T-cell (primary cell): ENCODE measurements at regions not wholly inside any gene's neighbourhood (a gene's known extent, or its start where the extent isn't known, plus 50 kb on each side); places are given as distances from the start of the nearest gene placed in this dataset.

Experiments
- ATAC-seq, 4 experiments: fragments of 200-7000 bp in 3 of 4; fragments of 150-1000 bp in 1 of 4; cut with Tn5 transposase; replicated peaks in 1 of 4; 1 replicate in 3 of 4; 2 replicates in 1 of 4; pipeline ENCODE4 v1.10.0; 2021; ENCODE audit warnings: moderate library complexity in 3 of 4, mild to moderate bottlenecking in 2 of 4, moderate number of reproducible peaks in 1 of 4
- CTCF ChIA-PET, 2 donors: fragments of 300-600 bp; sonication (Branson Sonifier 250); formaldehyde crosslinking; loops; one replicate each; lab custom pipeline; 2022; ENCODE audit warnings: antibody characterized with exemption in 2 of 2; lab: Charles Lee
- POLR2A ChIA-PET, 2 donors: fragments of 300-600 bp; sonication (Branson Sonifier 250); formaldehyde crosslinking; loops; one replicate each; lab custom pipeline; 2022; ENCODE audit warnings: antibody characterized with exemption in 2 of 2; lab: Charles Lee
- DNase-seq, 35 experiments: peaks; one replicate each; pipeline versions ENCODE4 v3.0.0 to v3.0.0-alpha.2; 2013 to 2023
- H3K27ac ChIP-seq: one replicate; pipeline ENCODE4 v1.5.1; 2013; ENCODE audit warnings: low read length
- H3K27me3 ChIP-seq, 2 experiments: replicated peaks in 1 of 2; 1 replicate in 1 of 2; 2 replicates in 1 of 2; pipeline versions ENCODE4 v1.6.1 to v1.7.0; 2013; ENCODE audit warnings: low read length in 1 of 2, mixed read lengths in 1 of 2; ENCODE audit not compliant: control insufficient read depth in 2 of 2, insufficient read depth in 2 of 2; ENCODE audit errors: extremely low read depth in 1 of 2
- H3K36me3 ChIP-seq, 2 donors: 1 replicate in 1 of 2; 2 replicates in 1 of 2; pipeline versions ENCODE4 v1.6.1 to v1.7.0; 2013; ENCODE audit warnings: low read length in 1 of 2; ENCODE audit not compliant: control insufficient read depth in 2 of 2, insufficient read depth in 1 of 2; ENCODE audit errors: extremely low read depth in 1 of 2
- H3K4me1 ChIP-seq, 2 experiments: 1 replicate in 1 of 2; 2 replicates in 1 of 2; pipeline versions ENCODE4 v1.6.1 to v1.7.0; 2013; ENCODE audit warnings: low read length in 2 of 2, mixed read lengths in 1 of 2; ENCODE audit not compliant: insufficient read depth in 2 of 2, control insufficient read depth in 1 of 2; ENCODE audit errors: extremely low read depth in 1 of 2
- H3K4me3 ChIP-seq, 2 donors: 1 replicate in 1 of 2; 2 replicates in 1 of 2; pipeline versions ENCODE4 v1.5.1 to v1.7.0; 2013; ENCODE audit warnings: mild to moderate bottlenecking in 2 of 2, low read length in 1 of 2, moderate library complexity in 1 of 2; ENCODE audit not compliant: control insufficient read depth in 1 of 2; ENCODE audit errors: extremely low read depth in 1 of 2
- H3K9me3 ChIP-seq: 2 replicates; pipeline ENCODE4 v1.7.0; 2013
- H3K27ac Mint-ChIP-seq, 2 donors: one replicate each; pipeline ENCODE4 v1.8.0; 2020 to 2021; ENCODE audit warnings: mild to moderate bottlenecking in 2 of 2, mixed read lengths in 2 of 2
- H3K27me3 Mint-ChIP-seq, 2 donors: one replicate each; pipeline ENCODE4 v1.8.0; 2021 to 2022; ENCODE audit warnings: mixed read lengths in 2 of 2
- H3K36me3 Mint-ChIP-seq: one replicate; pipeline ENCODE4 v1.8.0; 2021; ENCODE audit warnings: mixed read lengths
- H3K4me1 Mint-ChIP-seq, 3 donors: one replicate each; pipeline ENCODE4 v1.8.0; 2020 to 2022; ENCODE audit warnings: mixed read lengths in 3 of 3, mild to moderate bottlenecking in 1 of 3
- H3K4me3 Mint-ChIP-seq, 3 donors: one replicate each; pipeline ENCODE4 v1.8.0; 2020 to 2022; ENCODE audit warnings: mild to moderate bottlenecking in 3 of 3, mixed read lengths in 3 of 3, moderate library complexity in 3 of 3
- H3K9me3 Mint-ChIP-seq, 3 donors: one replicate each; pipeline ENCODE4 v1.8.0; 2020 to 2022; ENCODE audit warnings: mixed read lengths in 3 of 3
- WGBS: methylation state at CpG from one replicate; pipeline ENCODE4 v1.1.5; 2013; ENCODE audit warnings: missing lambda C conversion rate; ENCODE audit not compliant: insufficient coverage; 5-methylcytosine and 5-hydroxymethylcytosine counted together

DNA sequence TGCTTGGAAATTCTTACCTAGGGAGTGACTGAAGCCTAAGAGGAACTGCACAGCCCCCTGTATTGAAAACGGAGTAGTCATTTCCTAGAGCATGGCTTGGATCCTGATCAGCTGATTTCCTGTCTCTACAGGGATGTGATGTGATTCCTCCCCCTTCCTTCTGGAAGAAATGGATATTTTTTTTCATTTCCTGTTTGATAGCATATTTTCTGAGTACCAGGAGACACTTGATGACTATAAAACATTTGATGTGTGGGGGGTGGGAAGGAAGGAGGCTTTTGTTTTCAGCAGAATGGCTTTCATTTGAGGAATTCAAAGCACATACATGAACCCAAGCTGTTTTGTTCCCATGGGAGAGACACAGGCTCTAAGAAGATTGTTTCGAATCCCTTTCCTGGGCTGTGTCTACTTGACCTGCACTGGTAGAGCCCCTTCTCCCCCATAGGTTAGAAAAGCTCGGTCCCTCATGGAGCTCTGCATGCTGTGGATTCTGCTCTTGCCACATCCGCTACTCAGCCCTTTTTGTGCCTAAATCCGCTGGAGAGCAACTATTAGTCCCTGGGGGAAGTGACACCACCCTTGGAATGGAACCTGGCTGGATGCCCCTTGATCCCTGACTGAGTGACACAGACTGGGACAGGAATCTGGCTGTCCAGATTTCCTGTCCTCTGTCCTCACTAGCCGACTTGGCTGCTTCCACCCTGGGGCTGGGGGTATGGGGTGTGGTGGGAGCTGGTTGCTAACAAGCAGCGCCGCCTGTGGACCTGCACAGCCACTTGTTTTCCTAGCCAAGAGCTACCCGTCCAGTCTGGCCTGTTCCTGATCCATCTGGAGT lies 71.8 kb upstream of the MACF1 start:
- Mint-ChIP-seq H3K9me3 (no peaks in the 10 kb centered on the region), H3K4me1 (peaks cover 0 to 8% (median 6%) of the 10 kb centered on the region in 3 donors), H3K36me3 (no peaks in the 10 kb centered on the region), H3K27ac (no peak overlapping the region), H3K27me3 (no peaks in the 10 kb centered on the region), H3K4me3 (no peak overlapping the region)
- H3K9me3 ChIP-seq, result no peaks in the 10 kb centered on the region
- no peak overlapping the region for H3K27ac ChIP-seq
- H3K4me3 ChIP-seq, result no peak overlapping the region
- no peaks in the 10 kb centered on the region for H3K4me1 ChIP-seq
- no peaks in the 10 kb centered on the region for H3K27me3 ChIP-seq
- WGBS, result 90% methylated on average over 9 of the region's 9 CpGs
- ChIA-PET POLR2A (interaction anchor here in 1 of 2 donors (0.6 kb wide), 1 partner anchor 103 kb away, joined by 3 read pairs; no protein-coding TSS in a partner anchor), CTCF (interaction anchor here in 1 of 2 donors (0.6 kb wide), 1 partner anchor 127 kb away, joined by 3 read pairs; no protein-coding TSS in a partner anchor)
- DNase-seq (no peak), ATAC-seq (no peak)
- no peaks in the 10 kb centered on the region for H3K36me3 ChIP-seq

DNA sequence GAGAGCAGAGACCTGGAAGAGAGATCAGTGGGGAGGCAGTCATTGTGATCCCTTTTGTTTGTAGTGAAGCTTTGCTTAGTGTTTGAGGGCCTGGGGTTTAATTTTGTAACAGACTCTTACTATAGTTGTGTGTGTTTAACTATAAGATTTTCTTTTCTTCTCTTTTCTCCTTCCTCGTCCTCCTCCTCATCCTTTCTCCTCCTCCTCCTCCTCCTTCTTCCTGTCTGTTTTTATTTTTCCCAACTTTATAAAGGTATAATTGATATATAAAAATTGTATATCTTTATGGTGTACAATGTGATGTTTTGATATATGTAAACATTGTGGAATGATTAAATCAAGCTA lies 71.2 kb upstream of the MACF1 start:
- POLR2A ChIA-PET, result interaction anchor here in 1 of 2 donors (0.7 kb wide), 1 partner anchor 35 kb away, joined by 10 read pairs; no protein-coding TSS in a partner anchor

DNA sequence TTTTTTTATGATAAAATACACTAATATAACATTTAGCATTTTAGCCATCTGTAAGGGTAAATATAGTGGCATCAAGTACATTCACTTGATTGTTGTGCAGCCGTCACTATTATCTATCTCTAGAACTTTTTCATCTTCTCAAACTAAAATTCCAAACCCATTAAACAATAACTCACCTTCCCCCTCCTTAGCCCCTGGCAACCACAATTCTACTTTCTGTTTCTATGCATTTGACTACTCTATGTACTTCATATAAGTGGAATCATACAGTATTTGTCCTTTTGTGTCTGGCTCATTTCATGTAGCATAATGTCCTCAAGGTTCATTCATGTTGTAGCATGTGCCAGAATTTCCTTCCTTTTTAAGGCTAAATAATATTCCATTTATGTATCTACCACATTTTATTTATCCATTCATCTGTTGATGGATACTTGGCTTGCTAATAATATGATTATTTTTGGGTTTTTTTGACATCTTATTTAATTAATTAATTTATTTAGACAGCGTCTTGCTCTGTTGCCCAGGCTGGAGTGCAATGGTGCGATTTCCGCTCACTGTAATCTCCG lies 69.6 kb upstream of the MACF1 start:
- WGBS, result no CpG with 5 or more reads among the region's 5 CpGs
- CTCF ChIA-PET, result no interaction called here

More for the DNA sequence above, 71.2 kb upstream of the MACF1 start:
- ATAC-seq (no peak), DNase-seq (no peak)
- Histone ChIP-seq H3K4me1 (no peaks in the 10 kb centered on the region), H3K27me3 (no peaks in the 10 kb centered on the region), H3K4me3 (no peak overlapping the region), H3K27ac (no peak overlapping the region), H3K9me3 (no peaks in the 10 kb centered on the region), H3K36me3 (no peaks in the 10 kb centered on the region)
- Mint-ChIP-seq H3K9me3 (no peaks in the 10 kb centered on the region), H3K27me3 (no peaks in the 10 kb centered on the region), H3K4me3 (no peak overlapping the region), H3K36me3 (no peaks in the 10 kb centered on the region), H3K4me1 (peaks cover 0 to 8% (median 6%) of the 10 kb centered on the region in 3 donors), H3K27ac (no peak overlapping the region)
- CTCF ChIA-PET, result no interaction called here
- no CpG with 5 or more reads among the region's 1 CpG for WGBS

GRCh38 chr1:39136638-39137037 lies 67.9 kb upstream of the MACF1 start:
- Histone ChIP-seq H3K4me1 (no peaks in the 10 kb centered on the region), H3K4me3 (no peak overlapping the region), H3K36me3 (no peaks in the 10 kb centered on the region), H3K27ac (no peak overlapping the region), H3K9me3 (no peaks in the 10 kb centered on the region), H3K27me3 (no peaks in the 10 kb centered on the region)
- Mint-ChIP-seq H3K4me3 (no peak overlapping the region), H3K36me3 (no peaks in the 10 kb centered on the region), H3K9me3 (no peaks in the 10 kb centered on the region), H3K4me1 (no peaks in the 10 kb centered on the region), H3K27ac (no peak overlapping the region), H3K27me3 (no peaks in the 10 kb centered on the region)
- ChIA-PET CTCF (no interaction called here), POLR2A (no interaction called here)
- WGBS, result no CpG with 5 or more reads among the region's 2 CpGs
- DNase-seq, result no peak
- no peak for ATAC-seq

More for the DNA sequence above, 69.6 kb upstream of the MACF1 start:
- no peaks in the 10 kb centered on the region for H3K9me3 ChIP-seq
- Mint-ChIP-seq H3K4me1 (peaks cover 0 to 6% (median 4%) of the 10 kb centered on the region in 3 donors), H3K4me3 (no peak overlapping the region), H3K27me3 (no peaks in the 10 kb centered on the region), H3K27ac (no peak overlapping the region), H3K9me3 (no peaks in the 10 kb centered on the region), H3K36me3 (no peaks in the 10 kb centered on the region)
- H3K27me3 ChIP-seq, result no peaks in the 10 kb centered on the region
- H3K36me3 ChIP-seq, result no peaks in the 10 kb centered on the region
- H3K4me3 ChIP-seq, result no peak overlapping the region
- H3K4me1 ChIP-seq, result no peaks in the 10 kb centered on the region
- no peak for DNase-seq
- no peak for ATAC-seq
- POLR2A ChIA-PET, result no interaction called here
- H3K27ac ChIP-seq, result no peak overlapping the region

GRCh38 chr1:39139723-39140360 lies 64.7 kb upstream of the MACF1 start:
- DNase-seq (no peak), ATAC-seq (no peak)
- H3K9me3 ChIP-seq, result no peaks in the 10 kb centered on the region
- WGBS, result no CpG with 5 or more reads among the region's 3 CpGs
- no peak overlapping the region for H3K27ac Mint-ChIP-seq
- no peaks in the 10 kb centered on the region for H3K4me1 ChIP-seq
- H3K27ac ChIP-seq, result no peak overlapping the region
- H3K36me3 Mint-ChIP-seq, result no peaks in the 10 kb centered on the region
- H3K4me3 Mint-ChIP-seq, result no peak overlapping the region
- no peak overlapping the region for H3K4me3 ChIP-seq
- H3K4me1 Mint-ChIP-seq, result no peaks in the 10 kb centered on the region
- ChIA-PET CTCF (interaction anchor here in 1 of 2 donors (0.7 kb wide), 1 partner anchor 111 kb away, joined by 5 read pairs; no protein-coding TSS in a partner anchor), POLR2A (interaction anchor here in 1 of 2 donors (0.6 kb wide), 2 partner anchors 14 to 728 kb away, joined by 3 read pairs; no protein-coding TSS in a partner anchor)
- H3K36me3 ChIP-seq, result no peaks in the 10 kb centered on the region
- H3K27me3 Mint-ChIP-seq, result no peaks in the 10 kb centered on the region
- H3K27me3 ChIP-seq, result no peaks in the 10 kb centered on the region
- H3K9me3 Mint-ChIP-seq, result no peaks in the 10 kb centered on the region

DNA sequence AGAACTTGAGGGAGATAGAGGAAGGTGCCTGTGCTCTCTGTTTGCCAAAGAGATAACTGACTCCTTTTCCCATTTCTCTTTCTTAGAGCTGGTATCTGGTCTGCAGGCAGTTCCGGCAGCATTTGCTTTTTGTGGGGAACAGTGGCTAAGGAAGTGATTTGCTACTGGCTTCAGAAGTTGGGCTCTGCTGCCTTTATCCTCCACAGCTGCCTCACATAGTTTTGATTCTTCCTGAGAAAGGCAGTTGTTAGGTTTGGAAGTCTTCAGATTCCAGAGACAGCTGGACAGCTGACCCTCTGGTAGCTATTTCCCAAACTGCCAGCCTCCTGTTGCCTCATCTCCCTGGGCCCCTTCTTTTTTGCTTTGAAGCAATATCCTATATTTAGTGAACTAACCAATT lies 62.6 kb upstream of the MACF1 start:
- Mint-ChIP-seq H3K36me3 (no peaks in the 10 kb centered on the region), H3K9me3 (no peaks in the 10 kb centered on the region), H3K27me3 (no peaks in the 10 kb centered on the region), H3K4me1 (no peaks in the 10 kb centered on the region), H3K4me3 (no peak overlapping the region), H3K27ac (no peak overlapping the region)
- DNase-seq (no peak), ATAC-seq (no peak)
- Histone ChIP-seq H3K27ac (no peak overlapping the region), H3K4me3 (no peak overlapping the region), H3K27me3 (no peaks in the 10 kb centered on the region), H3K4me1 (no peaks in the 10 kb centered on the region), H3K36me3 (no peaks in the 10 kb centered on the region), H3K9me3 (no peaks in the 10 kb centered on the region)
- CTCF ChIA-PET, result interaction anchor here in 1 of 2 donors (0.6 to 1.1 kb wide), 2 partner anchors 29 to 107 kb away, joined by 3 to 4 read pairs; no protein-coding TSS in a partner anchor
- WGBS, result no CpG with 5 or more reads among the region's 1 CpG
- POLR2A ChIA-PET, result no interaction called here
